MM.1S (cell line): ENCODE measurements at regions not wholly inside any gene's neighbourhood (a gene's known extent, or its start where the extent isn't known, plus 50 kb on each side); places are given as distances from the start of the nearest gene placed in this dataset.

ENCODE experiments used
- EZH2 ChIP-seq: fragments of 300-600 bp; sonication (generic); optimal IDR thresholded peaks from 2 replicates; pipeline ENCODE3; 2017; ENCODE audit warnings: low read depth, mild to moderate bottlenecking, antibody characterized with exemption, low read length, mixed read lengths
- EZH2phosphoT487 ChIP-seq: fragments of 300-600 bp; sonication (generic); IDR thresholded peaks from 2 replicates; pipeline ENCODE4 v1.6.1; 2018; ENCODE audit warnings: antibody characterized with exemption, low read length
- TF ChIP-seq, protein P1 (sequence below): fragments of 300-600 bp; sonication (generic); IDR thresholded peaks from 2 replicates; pipeline ENCODE4 v1.5.1; 2016; ENCODE audit warnings: antibody characterized with exemption, low read length, mixed read lengths

DNA sequence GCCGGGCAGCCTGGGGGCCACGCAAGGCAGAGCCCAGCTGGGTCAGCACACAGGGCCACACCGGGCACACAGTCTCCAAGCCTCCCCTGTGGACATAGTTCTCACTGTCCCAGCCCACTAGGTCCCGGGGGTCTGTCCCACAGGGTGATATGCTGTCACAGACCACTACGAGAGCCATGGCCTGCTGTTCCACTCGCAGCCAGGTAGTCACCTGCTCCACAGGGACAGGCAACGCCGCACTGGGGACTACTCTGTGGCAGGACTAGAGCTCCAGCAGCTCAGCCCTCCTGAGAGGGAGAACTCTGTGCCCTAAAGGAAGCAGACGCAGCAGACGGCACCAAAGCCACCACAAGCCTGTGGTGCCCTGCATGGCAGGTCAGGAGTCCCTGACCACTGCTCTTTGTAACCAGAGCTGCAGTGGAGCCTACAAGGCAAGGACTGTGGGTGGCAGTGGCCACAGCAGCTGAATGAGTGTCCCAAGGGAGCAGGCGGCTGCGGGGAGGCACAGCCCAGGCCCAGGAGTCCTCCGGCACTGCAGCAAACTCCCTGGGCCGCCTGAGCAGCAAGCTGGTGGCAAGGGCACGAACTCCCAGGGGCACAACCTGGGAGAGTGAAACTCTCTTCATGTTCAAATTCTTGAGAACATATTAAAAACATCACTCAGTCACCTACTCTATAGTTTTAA, 171.2 kb upstream of the GRK3 start:
- TF ChIP-seq, protein P1, sequence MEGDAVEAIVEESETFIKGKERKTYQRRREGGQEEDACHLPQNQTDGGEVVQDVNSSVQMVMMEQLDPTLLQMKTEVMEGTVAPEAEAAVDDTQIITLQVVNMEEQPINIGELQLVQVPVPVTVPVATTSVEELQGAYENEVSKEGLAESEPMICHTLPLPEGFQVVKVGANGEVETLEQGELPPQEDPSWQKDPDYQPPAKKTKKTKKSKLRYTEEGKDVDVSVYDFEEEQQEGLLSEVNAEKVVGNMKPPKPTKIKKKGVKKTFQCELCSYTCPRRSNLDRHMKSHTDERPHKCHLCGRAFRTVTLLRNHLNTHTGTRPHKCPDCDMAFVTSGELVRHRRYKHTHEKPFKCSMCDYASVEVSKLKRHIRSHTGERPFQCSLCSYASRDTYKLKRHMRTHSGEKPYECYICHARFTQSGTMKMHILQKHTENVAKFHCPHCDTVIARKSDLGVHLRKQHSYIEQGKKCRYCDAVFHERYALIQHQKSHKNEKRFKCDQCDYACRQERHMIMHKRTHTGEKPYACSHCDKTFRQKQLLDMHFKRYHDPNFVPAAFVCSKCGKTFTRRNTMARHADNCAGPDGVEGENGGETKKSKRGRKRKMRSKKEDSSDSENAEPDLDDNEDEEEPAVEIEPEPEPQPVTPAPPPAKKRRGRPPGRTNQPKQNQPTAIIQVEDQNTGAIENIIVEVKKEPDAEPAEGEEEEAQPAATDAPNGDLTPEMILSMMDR: no peak
- no peak for TF ChIP-seq EZH2
- no peak for TF ChIP-seq EZH2phosphoT487
